HEK293 (cell line): ENCODE measurements at regions not wholly inside any gene's neighbourhood (a gene's known extent, or its start where the extent isn't known, plus 50 kb on each side); places are given as distances from the start of the nearest gene placed in this dataset.

ENCODE experiments used
- CTCF ChIP-seq: fragments of 450-650 bp; formaldehyde crosslinking; IDR thresholded peaks from 2 replicates; pipeline ENCODE4 v1.5.1; 2016; ENCODE audit warnings: missing biosample characterization, missing genetic modification characterization
- ELK4 ChIP-seq: IDR thresholded peaks from 2 replicates; pipeline ENCODE4 v1.6.1; 2011; ENCODE audit warnings: mild to moderate bottlenecking, low read depth, low read length, borderline replicate concordance
- GLIS1 ChIP-seq: fragments of 450-650 bp; formaldehyde crosslinking; IDR thresholded peaks from 2 replicates; pipeline ENCODE4 v1.5.1; 2016; ENCODE audit warnings: missing biosample characterization, missing genetic modification characterization
- KLF8 ChIP-seq: fragments of 450-650 bp; formaldehyde crosslinking; IDR thresholded peaks from 2 replicates; pipeline ENCODE4 v1.5.1; 2016; ENCODE audit warnings: missing biosample characterization, missing genetic modification characterization
- MEIS1 ChIP-seq: sonication (generic); formaldehyde crosslinking; IDR thresholded peaks from 2 replicates; pipeline ENCODE4 v1.8.1; 2022; ENCODE audit warnings: missing genetic modification reagents, mild to moderate bottlenecking, borderline replicate concordance
- REST ChIP-seq: fragments of 450-650 bp; formaldehyde crosslinking; IDR thresholded peaks from 2 replicates; pipeline ENCODE4 v1.5.1; 2016; ENCODE audit warnings: missing biosample characterization, missing genetic modification characterization
- SALL2 ChIP-seq: fragments of 450-650 bp; formaldehyde crosslinking; IDR thresholded peaks from 2 replicates; pipeline ENCODE4 v1.5.0; 2017; ENCODE audit warnings: missing biosample characterization, mild to moderate bottlenecking, missing genetic modification characterization, borderline replicate concordance
- TCF7L2 ChIP-seq: IDR thresholded peaks from 2 replicates; pipeline ENCODE4 v1.6.1; 2011; ENCODE audit warnings: low read depth, mild to moderate bottlenecking, inconsistent platforms, low read length, moderate library complexity, borderline replicate concordance
- ZNF302 ChIP-seq: fragments of 450-650 bp; formaldehyde crosslinking; IDR thresholded peaks from 2 replicates; pipeline ENCODE4 v1.5.1; 2016; ENCODE audit warnings: missing biosample characterization, missing genetic modification characterization, low read depth
- ZNF416 ChIP-seq: fragments of 450-650 bp; formaldehyde crosslinking; IDR thresholded peaks from 2 replicates; pipeline ENCODE4 v1.5.1; 2016; ENCODE audit warnings: missing biosample characterization, missing genetic modification characterization
- ZNF639 ChIP-seq: fragments of 450-650 bp; formaldehyde crosslinking; IDR thresholded peaks from 2 replicates; pipeline ENCODE4 v1.5.1; 2016; ENCODE audit warnings: missing biosample characterization, missing genetic modification characterization
- ZNF747 ChIP-seq: fragments of 450-650 bp; formaldehyde crosslinking; IDR thresholded peaks from 2 replicates; pipeline ENCODE4 v1.5.1; 2016; ENCODE audit warnings: missing biosample characterization, missing genetic modification characterization
- TF ChIP-seq, protein P1 (sequence below): fragments of 450-650 bp; formaldehyde crosslinking; IDR thresholded peaks from 2 replicates; pipeline ENCODE4 v1.5.1; 2017; ENCODE audit warnings: missing biosample characterization, missing genetic modification characterization

DNA sequence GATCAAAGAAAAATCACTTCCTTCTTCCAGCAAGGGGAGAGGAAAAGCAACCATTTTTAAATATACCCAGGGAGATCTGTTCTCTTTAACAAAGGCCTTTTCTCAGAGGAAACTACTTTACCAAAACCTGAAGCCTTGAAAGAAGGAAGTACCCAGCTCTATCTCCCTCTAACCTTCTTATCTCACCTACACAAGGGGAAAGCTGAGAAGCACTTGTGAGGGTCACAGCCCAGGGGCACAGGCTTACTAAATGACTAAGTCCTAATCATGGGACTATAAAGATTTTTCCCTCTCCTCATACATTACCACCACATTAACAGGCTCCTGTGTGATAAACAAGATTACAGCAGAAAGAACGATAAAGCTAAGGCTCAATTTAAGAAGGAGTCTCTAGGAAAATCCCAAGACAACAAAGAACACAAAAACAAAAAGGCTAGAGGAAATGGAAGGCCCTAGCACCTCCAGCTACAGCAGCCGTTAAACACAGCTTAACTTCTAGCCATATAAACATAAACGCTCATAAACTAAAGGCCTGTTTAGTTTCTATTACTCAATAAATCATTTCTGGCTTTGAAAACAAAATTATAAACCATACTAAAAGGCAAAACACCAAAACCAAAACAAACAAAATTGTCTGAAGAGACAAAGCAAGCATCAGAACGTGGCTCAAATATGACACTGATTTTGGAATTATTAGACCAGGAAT lies 284.9 kb upstream of the ECI2 start:
- TF ChIP-seq SALL2 (tag by site-specific recombination): no peak
- TF ChIP-seq CTCF (tag by site-specific recombination): no peak
- no peak for TF ChIP-seq KLF8
- no peak for TF ChIP-seq TCF7L2
- no peak for TF ChIP-seq ELK4
- no peak for TF ChIP-seq ZNF416
- no peak for TF ChIP-seq ZNF747 (tag by site-specific recombination)
- TF ChIP-seq, protein P1, sequence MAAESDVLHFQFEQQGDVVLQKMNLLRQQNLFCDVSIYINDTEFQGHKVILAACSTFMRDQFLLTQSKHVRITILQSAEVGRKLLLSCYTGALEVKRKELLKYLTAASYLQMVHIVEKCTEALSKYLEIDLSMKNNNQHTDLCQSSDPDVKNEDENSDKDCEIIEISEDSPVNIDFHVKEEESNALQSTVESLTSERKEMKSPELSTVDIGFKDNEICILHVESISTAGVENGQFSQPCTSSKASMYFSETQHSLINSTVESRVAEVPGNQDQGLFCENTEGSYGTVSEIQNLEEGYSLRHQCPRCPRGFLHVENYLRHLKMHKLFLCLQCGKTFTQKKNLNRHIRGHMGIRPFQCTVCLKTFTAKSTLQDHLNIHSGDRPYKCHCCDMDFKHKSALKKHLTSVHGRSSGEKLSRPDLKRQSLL: no peak
- TF ChIP-seq ZNF639 (tag by site-specific recombination): no peak
- TF ChIP-seq REST (tag by site-specific recombination): no peak
- TF ChIP-seq ZNF302: no peak
- no peak for TF ChIP-seq GLIS1 (tag by site-specific recombination)
- no peak for TF ChIP-seq MEIS1 (CRISPR knock-in tag)
